ENCODE measurements at regions not wholly inside any gene's neighbourhood (a gene's known extent, or its start where the extent isn't known, plus 50 kb on each side); places are given as distances from the start of the nearest gene placed in this dataset.

DNA sequence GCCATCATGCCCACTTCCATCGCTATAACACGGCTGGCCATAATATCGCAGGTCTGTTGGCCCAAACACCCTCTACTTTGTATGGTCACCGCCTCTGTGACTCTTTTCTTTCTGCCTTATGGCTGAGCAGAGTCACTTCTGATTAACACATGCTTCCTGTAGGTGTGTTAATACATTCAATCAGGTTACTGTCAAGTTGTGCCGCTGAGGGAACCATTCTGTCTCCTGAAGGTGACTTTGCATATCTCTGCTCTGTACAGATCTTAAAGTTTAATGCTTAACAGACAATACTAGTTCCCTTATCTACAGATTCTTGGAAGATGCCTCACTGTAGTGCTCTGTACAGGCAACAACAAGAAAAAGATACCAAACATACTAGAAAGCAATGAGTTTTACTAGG is 393.1 kb downstream of the CADM1 start:
- TF ChIP-seq YY1 (IDR thresholded peaks at IDR 0.05; ENCODE audit: insufficient read depth, insufficient read length) (no peak), SUZ12 (IDR thresholded peaks at IDR 0.05; ENCODE audit: extremely low read depth, insufficient read depth, insufficient read length) (no peak)

Measured in NT2/D1 (cell line).